ENCODE measurements at regions not wholly inside any gene's neighbourhood (a gene's known extent, or its start where the extent isn't known, plus 50 kb on each side); places are given as distances from the start of the nearest gene placed in this dataset.
A peak's percentile ranks its signal among the peaks of the same experiment; 100 is the strongest.

DNA sequence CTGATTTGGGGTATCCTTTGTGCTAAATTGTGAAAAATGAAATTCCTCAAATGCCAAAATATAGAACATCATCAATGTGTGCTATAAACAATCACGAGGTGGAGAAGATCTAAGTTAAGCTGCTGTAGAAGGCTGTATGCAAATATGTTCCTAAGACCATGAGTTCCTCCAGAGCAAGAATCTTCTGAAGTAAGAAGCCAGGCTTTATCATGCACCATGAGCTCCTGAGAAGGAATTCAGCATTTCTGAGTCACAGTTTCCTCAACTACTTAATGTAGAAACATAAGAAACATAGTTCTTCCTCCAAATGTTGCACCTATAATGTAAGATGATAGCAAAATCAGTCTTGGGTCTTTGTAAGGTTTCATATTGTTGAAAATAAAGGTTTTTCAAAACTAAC, 241.7 kb upstream of the MDFIC2 start:
- DNase-seq: no peak

DNA sequence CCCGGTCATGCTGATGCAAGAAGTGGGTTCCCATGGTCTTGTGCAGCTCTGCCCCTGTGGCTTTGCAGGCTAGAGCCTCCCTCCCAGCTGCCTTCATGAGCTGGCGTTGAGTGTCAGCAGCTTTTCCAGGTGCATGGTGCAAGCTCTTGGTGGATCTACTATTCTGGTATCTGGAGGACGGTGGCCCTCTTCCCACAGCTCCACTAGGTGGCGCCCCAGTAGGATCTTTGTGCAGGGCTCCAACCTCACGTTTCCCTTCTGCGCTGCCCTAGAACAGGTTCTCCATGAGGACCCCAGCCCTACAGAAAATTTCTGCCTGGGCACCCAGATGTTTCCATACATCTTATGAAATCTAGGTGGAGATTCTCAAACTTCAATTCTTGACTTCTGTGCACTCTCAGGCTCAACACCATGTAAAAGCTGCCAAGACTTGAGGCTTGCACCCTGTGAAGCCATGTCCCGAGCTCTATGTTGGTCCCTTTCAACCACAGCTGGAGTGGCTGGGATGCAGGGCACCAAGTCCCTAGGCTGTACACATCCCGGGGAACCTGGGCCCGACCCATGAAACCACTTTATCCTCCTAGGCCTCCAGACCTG, 238.4 kb upstream of the MDFIC2 start:
- peak; percentile 10 for DNase-seq

DNA sequence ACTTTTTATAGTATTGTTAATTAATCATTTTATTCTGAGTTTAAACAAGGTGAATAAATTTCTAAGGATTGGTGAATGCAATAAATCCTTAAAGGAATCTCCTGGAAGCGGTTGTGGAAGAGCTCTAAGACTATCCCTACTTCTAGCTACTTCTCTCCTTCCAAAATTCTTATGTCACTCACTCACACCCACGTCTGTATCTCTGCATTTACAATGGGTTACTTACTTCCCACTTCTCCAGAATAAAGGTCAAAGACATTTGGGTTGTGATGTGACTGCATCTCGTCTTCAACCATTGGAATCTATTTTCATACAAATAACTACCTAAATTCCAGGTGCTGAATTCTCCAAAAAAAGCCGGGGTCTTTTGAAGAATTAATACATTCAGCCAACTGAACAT, 234.2 kb upstream of the MDFIC2 start:
- DNase-seq: no peak

DNA sequence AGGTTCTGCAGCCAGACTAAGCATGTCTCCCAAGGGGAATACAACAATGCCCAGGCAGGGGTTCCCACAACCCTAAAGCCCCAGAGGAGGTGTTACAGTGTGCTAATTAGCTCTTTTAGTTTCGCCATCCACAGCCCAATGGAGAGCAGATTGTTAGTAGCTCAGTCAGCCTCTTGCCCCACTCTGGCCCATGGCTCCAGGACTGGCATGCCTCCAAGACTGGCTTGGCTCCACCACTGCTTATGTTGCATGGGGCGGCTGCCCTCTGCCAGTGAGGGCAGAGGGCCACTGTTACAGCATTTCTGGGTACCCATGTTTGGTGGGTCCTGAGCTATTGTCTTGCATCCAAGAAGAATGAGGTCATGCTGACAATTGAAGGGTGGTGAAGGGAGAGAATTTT, 231.1 kb upstream of the MDFIC2 start:
- DNase-seq: no peak

DNA sequence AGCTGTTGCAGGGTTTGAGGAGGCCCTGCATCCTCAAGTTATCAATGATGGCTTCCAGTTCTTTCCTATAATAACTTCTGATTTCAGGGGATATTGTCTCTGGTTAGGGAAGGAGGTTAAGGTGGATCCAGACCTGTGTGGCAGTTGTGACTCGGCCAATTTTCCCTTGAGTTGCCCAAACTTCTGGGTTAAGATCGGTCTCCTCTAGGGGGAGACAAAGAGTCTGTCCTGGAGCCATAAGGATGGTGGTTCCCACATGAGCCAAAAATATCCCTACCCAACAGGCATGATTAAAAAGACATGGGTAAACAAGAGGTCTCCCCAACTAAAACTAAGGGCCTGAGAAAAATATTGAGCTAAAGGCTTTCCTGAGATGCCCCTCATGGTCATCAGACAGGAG, 227.5 kb upstream of the MDFIC2 start:
- DNase-seq: no peak

DNA sequence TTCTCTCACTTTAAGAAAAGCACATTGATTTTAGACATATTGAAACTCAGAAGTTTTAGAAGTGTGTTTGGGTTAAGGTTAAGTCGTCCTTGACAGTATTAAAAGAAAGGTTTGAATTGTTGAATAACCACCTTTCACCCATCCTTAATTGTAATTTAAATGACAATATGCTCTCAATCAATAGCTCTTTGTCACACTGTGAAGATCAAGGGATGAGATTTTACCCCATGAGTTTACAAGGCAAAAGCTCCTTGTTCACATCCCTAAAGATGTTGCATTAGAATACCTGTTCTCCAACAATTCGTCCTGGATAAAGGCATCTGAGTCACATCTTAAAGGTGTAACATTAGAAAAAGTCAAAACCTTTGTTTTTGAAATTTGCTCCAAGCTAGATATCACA, 220.4 kb upstream of the MDFIC2 start:
- DNase-seq: no peak

DNA sequence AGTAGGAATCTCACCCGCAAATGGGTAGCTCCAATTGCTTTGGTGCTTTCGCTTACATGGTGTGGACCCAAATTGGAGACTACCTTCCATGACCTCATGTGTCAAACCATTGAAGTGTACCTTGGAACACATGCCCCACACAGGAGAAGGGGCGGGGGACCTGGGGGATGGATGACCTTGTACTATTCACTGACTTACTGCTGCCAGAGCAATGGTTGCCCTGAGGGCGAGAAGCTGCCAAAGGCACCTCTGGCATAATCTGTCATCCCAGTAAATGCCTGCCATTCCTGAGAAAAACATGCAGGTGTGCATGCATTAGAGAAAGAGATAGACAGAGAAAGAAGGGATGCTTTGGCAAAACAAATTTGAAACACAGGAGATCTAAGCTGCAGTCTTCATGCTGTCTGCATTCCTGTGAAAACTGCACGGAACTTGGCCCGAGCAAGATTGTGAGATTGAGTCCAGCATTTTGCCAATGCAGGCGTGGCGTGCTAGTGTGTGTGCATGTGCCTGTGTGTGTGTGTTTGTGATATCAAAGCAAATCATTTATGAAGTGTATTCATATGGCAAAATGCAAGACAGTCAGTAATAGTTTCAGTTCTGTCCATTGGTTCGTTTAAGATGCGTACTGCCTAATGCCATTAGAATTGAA, 219.5 kb upstream of the MDFIC2 start:
- DNase-seq: no peak

DNA sequence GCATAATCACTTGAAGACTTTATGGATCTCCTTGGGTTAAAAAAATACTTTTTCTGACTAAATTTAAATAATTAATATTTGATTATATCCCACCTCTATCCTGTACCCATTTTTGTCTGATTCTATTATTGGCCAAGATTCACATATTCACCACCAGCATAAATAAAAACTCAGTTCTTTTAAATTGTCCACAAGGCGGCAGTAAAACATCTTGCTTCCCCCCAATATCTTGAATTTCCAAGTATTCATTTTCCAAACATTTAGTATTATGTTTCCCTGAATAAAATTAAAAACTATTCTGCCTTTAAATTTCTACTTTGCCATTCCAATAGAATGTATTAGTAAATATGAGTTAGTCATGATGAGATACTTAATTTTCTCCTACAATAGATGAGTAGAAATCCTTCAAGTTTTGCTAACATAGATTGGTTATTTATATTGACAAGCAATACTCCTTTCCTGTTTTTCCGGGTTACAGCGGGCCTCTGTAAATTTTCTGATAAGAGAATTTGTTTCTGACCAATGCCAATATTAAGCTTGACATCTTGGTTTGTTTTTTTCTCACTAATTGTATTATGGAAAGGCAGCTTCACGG, 218.7 kb upstream of the MDFIC2 start:
- no peak for DNase-seq

DNA sequence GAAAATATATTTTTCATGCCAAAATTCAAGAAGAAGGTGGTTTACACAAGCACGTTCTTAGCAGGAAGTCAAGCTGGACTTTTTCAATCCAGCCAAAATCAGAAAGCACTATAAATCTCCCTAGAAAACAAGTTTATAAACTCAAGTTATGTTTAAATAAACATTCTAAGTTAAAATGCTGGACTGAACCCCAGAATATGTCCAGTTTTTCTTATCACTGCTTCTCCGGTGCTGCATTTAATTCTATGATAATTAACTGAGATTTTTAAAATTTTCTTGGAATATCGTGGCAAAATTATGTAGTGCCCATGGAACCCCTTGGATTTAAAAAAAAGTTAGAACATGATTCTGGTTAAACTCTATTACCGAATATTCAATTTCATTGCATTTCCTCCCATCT, 218.2 kb upstream of the MDFIC2 start:
- DNase-seq: no peak

DNA sequence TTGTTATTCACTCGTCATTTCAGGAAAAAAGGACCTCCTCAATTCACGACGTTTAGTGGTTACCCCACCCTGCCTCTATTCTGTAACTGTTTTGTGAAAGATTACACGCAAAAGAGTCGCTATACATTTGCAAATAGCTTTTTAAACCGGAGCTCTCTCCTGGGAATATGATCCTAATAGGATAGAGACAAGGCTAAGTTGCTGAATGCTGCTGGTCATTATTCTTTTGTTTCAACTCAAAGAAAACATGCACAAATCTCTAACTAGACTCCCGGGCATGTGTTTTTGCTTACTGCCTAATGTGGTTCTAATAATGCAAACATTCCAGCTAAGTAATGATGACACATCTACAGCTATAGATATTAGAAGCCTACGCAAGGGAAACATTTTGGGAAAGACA, 214.6 kb upstream of the MDFIC2 start:
- no peak for DNase-seq

DNA sequence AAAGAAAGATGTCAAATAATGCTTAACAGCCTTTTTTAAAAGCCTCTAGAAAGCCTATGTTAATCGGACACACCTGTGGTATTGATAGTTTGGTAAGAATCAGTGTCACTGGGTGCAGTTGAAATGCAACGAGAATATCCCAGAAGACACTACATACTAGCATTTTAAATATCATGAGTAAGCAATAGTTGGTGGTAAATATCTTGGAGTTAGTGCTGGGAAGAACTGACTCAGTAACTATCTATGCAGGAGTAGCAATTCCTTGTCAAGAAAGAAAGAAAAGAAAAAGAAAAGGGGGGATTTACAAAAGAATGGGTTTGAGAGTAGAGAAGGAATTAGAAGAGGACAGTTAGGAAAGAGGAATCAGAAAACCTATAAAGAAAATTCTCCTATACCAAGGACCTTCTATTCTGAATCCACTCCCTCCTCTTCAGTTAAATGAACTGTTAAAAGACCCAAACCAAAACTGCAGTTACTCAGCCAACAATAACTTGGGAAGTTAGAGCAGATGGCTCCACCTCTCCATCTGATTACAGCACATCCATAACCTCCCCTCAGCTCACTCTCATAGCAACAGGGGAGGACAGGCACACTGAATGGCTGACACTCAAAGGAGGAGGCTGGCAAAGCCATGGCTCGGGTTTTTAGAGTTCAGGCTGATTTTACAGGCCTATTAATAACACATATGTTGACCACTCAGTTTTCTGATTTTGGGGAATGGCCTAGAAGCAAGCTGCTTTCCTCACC, 207.6 kb upstream of the MDFIC2 start:
- DNase-seq: peak; percentile 4

DNA sequence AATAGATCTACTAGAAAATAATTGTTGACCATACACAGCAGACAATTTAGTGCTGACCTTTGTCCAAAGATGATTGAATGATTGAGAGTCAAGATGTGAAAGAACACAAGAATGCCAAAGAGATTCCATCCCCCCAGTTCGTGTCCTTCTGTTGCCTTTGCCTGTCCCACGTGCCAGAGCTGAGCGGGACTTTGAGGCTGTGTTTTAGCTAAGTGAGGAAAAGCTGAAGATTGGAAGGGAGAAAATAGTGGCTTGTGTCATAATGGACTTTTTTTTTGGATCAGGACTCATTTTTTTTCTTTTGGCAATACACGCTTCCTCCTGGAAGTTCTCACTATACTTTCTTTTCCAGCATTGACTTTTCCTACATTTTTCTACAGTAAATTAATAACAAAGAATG, 206.6 kb upstream of the MDFIC2 start:
- DNase-seq: no peak

DNA sequence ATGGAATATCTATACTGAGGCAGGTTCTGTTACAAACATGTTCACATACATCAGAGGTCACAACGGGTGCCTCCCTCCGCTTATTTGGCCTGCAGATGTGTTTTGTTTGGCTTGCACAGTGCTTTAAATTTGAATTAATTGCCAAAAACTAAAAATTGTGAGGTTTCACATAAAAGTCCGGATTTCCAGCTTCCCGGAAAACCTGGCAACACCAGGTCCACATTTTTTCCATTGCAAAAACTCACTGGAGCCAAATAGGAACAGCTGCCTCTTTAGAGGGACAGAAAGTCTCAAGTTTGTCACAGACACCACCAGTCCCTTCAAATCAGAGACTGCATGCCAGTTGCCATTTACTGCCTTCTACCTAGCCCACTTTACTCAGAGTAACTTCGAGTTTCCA, 205.9 kb upstream of the MDFIC2 start:
- no peak for DNase-seq

DNA sequence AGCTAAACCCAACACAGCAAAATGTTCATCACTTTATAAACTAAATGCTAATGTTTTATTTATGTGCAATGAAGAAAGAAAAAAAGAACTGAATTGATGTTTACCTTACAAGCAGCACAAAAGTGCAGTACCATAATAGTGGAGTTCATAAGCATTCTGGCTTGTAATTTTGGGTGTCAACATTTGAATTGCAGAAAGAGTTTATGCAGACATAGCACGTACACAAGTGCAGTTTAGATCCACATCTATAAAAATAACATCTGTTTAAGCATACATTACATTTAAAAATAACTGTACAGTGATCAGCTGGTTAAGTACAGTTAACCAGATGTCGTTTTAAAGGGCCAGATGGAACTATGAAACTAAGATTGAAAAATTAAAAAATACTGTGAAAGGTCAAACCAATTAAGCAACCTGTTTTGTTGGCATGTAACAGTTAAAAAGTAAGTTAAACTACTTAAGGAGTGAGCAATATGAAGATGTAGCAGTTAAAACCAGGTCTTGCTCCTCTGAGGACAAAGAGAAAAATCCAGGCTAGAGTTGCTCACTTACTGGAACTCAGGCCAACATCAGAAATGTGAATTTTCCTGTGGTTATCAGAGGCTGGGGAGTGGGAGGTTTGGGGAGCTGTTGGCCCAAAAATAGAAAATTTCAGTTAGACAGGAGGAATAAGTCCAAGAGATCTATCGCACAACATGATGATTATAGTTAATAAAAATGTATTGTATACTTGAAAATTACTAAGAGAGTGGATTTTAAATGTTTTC, 204.9 kb upstream of the MDFIC2 start:
- DNase-seq: peak; percentile 47

DNA sequence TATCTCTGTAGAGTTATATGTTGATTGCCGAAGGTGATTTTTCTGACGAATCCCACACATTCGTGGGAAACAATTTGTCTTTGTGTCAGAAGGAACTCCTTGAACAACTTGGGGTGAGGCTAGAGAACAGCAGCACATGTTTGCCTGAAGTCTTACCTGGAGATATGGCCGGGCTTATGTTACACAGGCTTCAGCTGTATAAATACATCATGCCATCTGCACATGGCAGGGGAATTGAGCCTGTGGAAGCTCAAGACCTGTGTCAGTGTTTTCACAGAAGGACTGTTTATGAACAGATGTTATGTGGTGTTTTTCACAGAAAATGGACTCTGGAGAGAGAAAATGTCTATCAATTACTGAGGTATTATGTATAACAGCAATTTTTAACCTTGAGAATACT, 203.6 kb upstream of the MDFIC2 start:
- DNase-seq: no peak

DNA sequence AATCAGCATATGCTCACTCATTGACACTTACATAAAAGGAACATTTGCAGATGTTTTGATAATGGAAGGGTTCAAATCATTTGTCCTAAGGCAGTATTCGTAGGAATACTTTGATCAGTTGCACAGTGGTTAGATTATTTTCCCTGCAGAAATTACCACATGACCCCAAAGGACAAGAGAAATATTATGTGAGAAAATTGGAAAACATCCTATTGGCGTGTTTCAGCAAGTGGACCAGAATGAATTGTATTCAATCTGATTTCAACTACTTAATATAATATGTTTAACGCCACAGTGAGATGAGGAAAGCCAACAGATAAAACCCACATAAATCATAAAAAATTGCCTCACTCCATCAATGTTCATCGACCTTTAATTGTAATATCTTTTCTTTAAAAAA, 195.0 kb upstream of the MDFIC2 start:
- DNase-seq: no peak

DNA sequence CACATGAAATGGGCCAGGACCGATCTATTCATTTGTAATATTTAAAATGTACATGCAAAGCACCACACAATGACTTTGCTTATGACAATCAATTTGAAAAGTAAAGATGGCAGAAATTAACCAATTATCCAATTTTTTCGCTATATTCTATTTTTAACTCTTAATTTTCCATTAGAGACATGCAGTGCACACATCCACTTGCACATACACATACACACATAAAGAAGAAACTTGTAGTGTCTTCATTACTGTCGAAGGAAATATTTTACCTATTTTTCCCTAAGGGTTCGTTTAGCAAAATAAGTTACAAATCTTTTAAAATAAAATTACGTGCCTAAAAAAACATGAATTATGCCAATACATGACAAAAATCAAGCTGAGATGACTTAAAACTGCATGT, 194.3 kb upstream of the MDFIC2 start:
- DNase-seq: no peak

DNA sequence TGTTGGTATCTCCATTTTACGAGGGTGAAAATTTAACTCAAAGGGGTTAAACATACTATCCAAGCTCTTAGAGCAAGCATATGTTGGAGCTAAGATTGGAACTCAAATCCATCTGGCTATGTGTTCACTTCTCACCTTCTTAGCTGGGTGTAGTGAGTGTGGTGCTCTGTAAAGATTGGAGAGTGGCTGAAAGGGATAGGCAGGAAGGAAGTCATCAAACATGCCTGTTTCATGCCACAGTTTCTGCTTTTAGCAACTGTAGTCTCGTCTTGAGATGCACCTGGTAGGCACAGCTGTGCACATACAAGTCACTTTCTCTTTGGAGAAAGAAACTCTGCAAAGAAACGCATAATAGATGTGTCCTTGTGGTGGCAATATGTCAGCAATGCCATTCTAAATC, 189.1 kb upstream of the MDFIC2 start:
- no peak for DNase-seq

DNA sequence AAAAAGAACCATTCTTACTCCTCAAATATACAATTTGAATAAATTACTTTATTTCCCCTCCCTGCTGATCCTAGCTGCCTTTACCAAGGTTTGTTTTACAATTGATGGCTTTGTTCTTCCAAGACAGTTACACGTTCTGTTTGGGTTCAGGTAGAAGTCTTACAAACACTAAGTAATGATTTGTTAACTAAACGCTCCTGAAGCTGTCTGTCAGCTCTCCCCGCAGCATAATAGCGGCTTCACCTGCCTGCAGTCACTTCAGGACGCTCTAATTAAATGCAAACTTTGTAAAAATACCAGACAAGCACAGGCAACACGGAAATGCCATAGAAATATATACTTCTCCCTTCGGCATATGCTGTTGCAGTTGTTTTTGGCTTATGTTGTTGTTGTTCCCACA, 176.4 kb upstream of the MDFIC2 start:
- DNase-seq: no peak

DNA sequence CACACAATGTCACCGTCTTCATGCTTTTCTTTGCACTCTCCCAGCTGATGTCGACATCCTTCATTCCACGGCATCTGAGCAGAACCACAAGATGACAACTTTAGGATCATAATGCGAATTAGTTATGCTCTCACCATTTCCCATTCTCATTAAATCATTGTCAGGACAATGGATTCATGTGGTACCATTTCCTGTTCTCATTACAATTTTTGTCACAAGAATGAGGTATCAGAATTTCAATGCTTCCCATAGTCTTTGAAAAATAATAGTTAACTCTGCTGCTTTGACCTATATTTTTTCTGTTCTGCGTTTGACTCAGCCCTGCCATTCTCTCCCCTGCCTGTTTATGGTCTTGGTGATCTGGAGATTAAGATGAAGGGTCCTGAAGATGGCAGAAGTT, 175.7 kb upstream of the MDFIC2 start:
- DNase-seq: no peak

DNA sequence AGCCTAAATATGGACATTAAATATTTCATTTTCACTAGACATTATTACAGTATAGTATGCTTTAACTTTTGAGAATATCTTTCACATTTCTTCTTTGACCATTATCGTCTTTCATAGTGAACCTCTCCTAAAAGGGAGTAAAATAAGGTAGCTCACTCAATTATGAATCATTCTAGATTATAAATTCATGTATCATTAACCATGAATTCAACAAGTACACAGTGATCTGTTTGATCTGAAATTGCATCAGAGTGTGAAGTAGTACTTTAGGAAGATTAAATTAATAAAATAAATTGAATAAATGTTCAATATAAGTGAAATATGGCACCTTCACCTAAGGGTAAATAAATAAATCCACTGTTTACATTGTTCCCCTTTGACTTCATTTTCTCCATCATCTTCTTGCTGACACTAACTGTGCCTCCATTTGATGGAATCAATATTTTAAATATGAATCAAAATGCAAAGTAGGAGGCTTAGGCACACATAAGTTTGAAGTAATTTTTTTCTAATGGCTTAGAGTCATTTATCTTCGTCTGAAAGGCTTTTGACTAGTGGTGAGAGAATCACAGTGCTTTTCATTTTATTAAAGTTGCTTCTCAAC, 174.1 kb upstream of the MDFIC2 start:
- no peak for DNase-seq

DNA sequence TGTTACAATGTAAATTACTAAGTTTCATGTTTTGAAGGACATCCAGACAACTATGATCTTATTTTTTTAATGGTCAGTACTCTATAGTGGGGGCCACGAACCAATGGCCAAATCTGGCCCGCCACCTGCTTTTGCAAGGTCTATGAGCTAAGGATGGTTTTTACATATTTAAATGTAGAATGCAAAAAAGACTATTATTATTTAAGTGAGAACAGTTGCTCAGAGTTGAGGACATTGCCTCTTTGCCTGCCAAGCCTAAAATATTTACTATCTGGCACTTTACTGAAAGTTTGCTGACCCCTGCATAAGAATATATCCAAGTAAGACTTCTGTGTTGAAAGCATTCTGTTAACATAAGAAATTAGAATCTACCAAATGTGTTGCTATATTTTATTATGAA, 163.7 kb upstream of the MDFIC2 start:
- no peak for DNase-seq
